Thymus (tissue), 11 donors: ENCODE measurements at regions not wholly inside any gene's neighbourhood (a gene's known extent, or its start where the extent isn't known, plus 50 kb on each side); places are given as distances from the start of the nearest gene placed in this dataset.

Source experiments
- DNase-seq, 9 donors: peaks; one replicate each; pipeline ENCODE4 v3.0.0-alpha.2; 2013; ENCODE audit warnings: low spot score in 9 of 9, low read depth in 6 of 9, missing footprints in 1 of 9
- H3K27ac ChIP-seq, 2 donors: one replicate each; pipeline ENCODE4 v1.5.1; 2013; ENCODE audit warnings: control low read depth in 1 of 2, low read depth in 1 of 2, low read length in 1 of 2, mild to moderate bottlenecking in 1 of 2, moderate library complexity in 1 of 2
- H3K27me3 ChIP-seq, 2 donors: one replicate each; pipeline ENCODE4 v1.5.1; 2013; ENCODE audit warnings: low read length in 1 of 2; ENCODE audit not compliant: control insufficient read depth in 2 of 2, insufficient read depth in 1 of 2
- H3K36me3 ChIP-seq, 2 donors: one replicate each; pipeline ENCODE4 v1.5.1; 2013; ENCODE audit warnings: low read length in 1 of 2, mild to moderate bottlenecking in 1 of 2, moderate library complexity in 1 of 2; ENCODE audit not compliant: control insufficient read depth in 2 of 2, insufficient read depth in 2 of 2
- H3K4me1 ChIP-seq, 2 donors: one replicate each; pipeline ENCODE4 v1.5.1; 2013; ENCODE audit warnings: low read length in 2 of 2; ENCODE audit not compliant: control insufficient read depth in 2 of 2, insufficient read depth in 2 of 2
- H3K4me3 ChIP-seq, 2 donors: one replicate each; pipeline ENCODE4 v1.5.1; 2013; ENCODE audit warnings: low read length in 2 of 2, control low read depth in 1 of 2, mild to moderate bottlenecking in 1 of 2
- H3K9me3 ChIP-seq, 2 donors: one replicate each; pipeline ENCODE4 v1.5.1; 2013; ENCODE audit warnings: low read length in 1 of 2, mild to moderate bottlenecking in 1 of 2; ENCODE audit not compliant: control insufficient read depth in 2 of 2, insufficient read depth in 1 of 2
- WGBS: extraction: QIAGEN DNeasy Blood & Tissue Kit; methylation state at CpG from one replicate; pipeline ENCODE4 v1.1.7; 2013; 5-methylcytosine and 5-hydroxymethylcytosine counted together
- donor health status: healthy.

GRCh38 chr11:112834277-112834755 is 126.9 kb upstream of the NCAM1 start:
- Histone ChIP-seq H3K9me3 (no peaks in the 10 kb centered on the region), H3K27ac (no peak overlapping the region)
- WGBS, result 61% methylated on average over 5 of the region's 5 CpGs

GRCh38 chr11:112835591-112836255 is 125.5 kb upstream of the NCAM1 start:
- no peaks in the 10 kb centered on the region for H3K4me1 ChIP-seq
- no peaks in the 10 kb centered on the region for H3K27me3 ChIP-seq
- H3K27ac ChIP-seq, result no peak overlapping the region
- WGBS, result 90% methylated on average over 13 of the region's 13 CpGs
- H3K9me3 ChIP-seq, result no peaks in the 10 kb centered on the region
- H3K36me3 ChIP-seq, result no peaks in the 10 kb centered on the region
- H3K4me3 ChIP-seq, result no peak overlapping the region
- DNase-seq, result no peak

More at GRCh38 chr11:112834277-112834755, 126.9 kb upstream of the NCAM1 start:
- Histone ChIP-seq H3K27me3 (no peaks in the 10 kb centered on the region), H3K36me3 (no peaks in the 10 kb centered on the region), H3K4me1 (no peaks in the 10 kb centered on the region), H3K4me3 (no peak overlapping the region)
- DNase-seq, result no peak

DNA sequence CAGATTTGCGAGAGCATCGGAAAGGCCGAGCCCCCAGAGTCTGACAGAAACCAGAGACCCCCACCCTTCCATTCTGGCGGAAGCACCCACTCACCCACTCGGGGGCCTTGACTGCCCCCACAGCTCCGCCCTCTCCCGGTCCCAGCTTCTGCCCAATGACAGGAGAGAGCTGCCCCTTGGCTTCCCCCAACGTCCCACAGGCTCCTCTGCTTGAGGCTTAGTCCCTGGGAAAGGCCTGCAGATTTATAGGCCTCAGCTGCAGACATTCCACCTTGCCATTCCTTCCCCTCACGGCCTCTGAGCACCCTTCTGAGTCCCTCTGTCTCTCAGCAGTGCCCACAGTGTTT is 125.0 kb upstream of the NCAM1 start:
- DNase-seq, result no peak
- Histone ChIP-seq H3K4me3 (no peak overlapping the region), H3K36me3 (no peaks in the 10 kb centered on the region), H3K9me3 (no peaks in the 10 kb centered on the region), H3K27ac (no peak overlapping the region), H3K4me1 (no peaks in the 10 kb centered on the region), H3K27me3 (no peaks in the 10 kb centered on the region)
- 89% methylated on average over 9 of the region's 9 CpGs for WGBS

DNA sequence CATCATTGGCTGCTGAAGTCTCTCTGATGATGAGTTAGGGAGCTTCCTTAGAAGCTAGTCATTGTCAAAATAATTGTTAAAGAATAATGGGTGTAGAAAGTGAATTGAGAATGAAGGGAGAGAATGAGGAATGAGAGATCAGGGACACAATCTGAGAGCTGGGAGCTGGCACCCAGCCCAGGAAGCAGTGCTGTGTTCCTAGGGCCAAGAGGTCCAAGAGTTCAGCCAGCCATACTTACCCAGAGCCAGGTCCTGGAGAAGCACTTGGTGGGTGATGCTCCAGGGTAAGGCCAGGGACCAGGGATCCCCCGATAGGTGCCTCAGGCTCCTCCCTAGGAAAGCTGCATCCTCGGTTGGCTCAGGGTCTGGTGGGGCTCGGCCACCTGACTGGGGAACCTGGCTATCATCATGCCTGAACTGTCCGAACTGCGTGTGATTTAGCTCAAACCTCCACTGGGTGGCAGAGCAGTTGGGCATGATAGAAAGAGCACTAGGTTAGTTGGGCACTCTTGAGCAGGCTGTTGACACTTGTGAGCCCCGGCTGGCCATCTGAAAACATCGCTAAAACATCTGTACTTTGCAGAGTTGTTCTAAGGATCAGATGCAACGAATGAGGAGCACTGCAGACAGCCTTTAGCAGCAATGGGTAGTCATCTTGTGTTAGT is 123.9 kb upstream of the NCAM1 start:
- DNase-seq, result no peak

DNA sequence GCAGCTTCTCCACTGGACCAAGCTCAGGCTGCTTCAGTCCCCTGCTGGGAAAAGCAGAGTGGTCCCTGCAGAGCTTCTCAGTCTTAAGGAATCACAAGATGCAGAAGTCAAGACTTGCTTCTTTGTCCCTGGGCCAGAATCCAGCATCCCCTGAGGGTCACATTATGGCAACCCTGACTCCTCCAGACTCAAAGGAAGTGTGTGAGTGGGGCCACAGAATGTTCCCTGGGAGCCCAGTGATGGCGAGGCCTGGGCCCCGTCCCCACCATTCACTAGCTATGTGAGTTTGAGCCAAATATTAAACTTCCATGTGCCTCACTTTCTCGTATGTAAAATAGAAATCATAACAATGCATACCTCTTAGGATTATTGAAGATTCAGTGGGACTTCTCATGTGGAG is 122.2 kb upstream of the NCAM1 start:
- Histone ChIP-seq H3K4me3 (no peak overlapping the region), H3K27ac (no peak overlapping the region), H3K27me3 (no peaks in the 10 kb centered on the region), H3K36me3 (no peaks in the 10 kb centered on the region), H3K4me1 (no peaks in the 10 kb centered on the region), H3K9me3 (no peaks in the 10 kb centered on the region)
- DNase-seq, result no peak
- WGBS, result 94% methylated on average over 3 of the region's 3 CpGs

More for the DNA sequence above, 123.9 kb upstream of the NCAM1 start:
- no peaks in the 10 kb centered on the region for H3K36me3 ChIP-seq
- 85% methylated on average over 8 of the region's 8 CpGs for WGBS
- H3K4me3 ChIP-seq, result no peak overlapping the region
- H3K27me3 ChIP-seq, result no peaks in the 10 kb centered on the region
- H3K4me1 ChIP-seq, result no peaks in the 10 kb centered on the region
- no peaks in the 10 kb centered on the region for H3K9me3 ChIP-seq
- no peak overlapping the region for H3K27ac ChIP-seq

DNA sequence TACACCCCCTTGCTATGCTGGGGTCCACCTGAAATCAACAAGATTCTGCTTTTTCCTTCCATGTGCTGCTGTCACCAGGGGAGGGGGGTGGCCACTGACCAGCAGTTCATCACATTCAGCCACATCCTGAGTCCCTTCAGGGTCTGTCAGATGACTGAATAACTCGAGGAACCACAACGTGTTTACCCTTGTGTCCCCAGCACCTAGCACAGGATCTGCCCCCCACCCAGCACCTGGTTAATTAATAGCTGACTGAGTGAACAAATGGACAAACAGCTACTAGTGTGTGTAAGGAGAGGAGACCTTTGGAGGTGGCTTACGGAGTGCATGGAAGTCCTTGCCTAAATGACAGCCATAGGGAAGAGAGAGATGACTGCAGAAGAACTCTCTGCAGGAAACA is 119.5 kb upstream of the NCAM1 start:
- Histone ChIP-seq H3K27ac (no peak overlapping the region), H3K4me3 (no peak overlapping the region), H3K4me1 (no peaks in the 10 kb centered on the region), H3K9me3 (no peaks in the 10 kb centered on the region), H3K27me3 (no peaks in the 10 kb centered on the region), H3K36me3 (no peaks in the 10 kb centered on the region)
- DNase-seq, result no peak
- 63% methylated on average over 3 of the region's 3 CpGs for WGBS

GRCh38 chr11:112842151-112842550 is 119.1 kb upstream of the NCAM1 start:
- H3K36me3 ChIP-seq, result no peaks in the 10 kb centered on the region

GRCh38 chr11:112844517-112844916 is 116.7 kb upstream of the NCAM1 start:
- no peak overlapping the region for H3K27ac ChIP-seq
- DNase-seq, result no peak
- no peaks in the 10 kb centered on the region for H3K36me3 ChIP-seq
- no peak overlapping the region for H3K4me3 ChIP-seq
- no peaks in the 10 kb centered on the region for H3K9me3 ChIP-seq
- no peaks in the 10 kb centered on the region for H3K27me3 ChIP-seq
- no peaks in the 10 kb centered on the region for H3K4me1 ChIP-seq

More at GRCh38 chr11:112842151-112842550, 119.1 kb upstream of the NCAM1 start:
- no peaks in the 10 kb centered on the region for H3K9me3 ChIP-seq
- no peak overlapping the region for H3K4me3 ChIP-seq
- H3K27me3 ChIP-seq, result no peaks in the 10 kb centered on the region
- 94% methylated on average over 4 of the region's 4 CpGs for WGBS
- DNase-seq, result no peak
- H3K27ac ChIP-seq, result no peak overlapping the region
- H3K4me1 ChIP-seq, result no peaks in the 10 kb centered on the region

DNA sequence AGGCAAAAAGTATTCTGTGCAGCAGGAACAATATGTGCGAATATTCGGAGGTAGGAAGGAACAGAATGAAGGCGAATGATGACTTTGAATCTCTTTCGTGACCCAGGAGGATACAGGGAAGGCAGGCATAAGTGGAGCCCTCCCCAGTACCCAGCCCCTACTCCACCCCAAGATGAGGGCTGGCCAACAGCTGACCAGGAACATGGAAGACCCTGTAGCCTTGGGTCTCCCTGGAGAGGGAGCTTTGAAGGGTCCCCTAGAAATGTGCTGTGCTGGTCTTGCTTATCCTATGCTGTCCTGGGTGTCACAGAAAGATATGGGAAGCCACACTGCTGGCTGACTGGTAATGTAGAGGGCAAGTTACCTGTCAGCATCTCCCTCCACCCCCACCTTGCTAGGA is 113.7 kb upstream of the NCAM1 start:
- H3K36me3 ChIP-seq, result no peaks in the 10 kb centered on the region
- no peak overlapping the region for H3K27ac ChIP-seq
- no peaks in the 10 kb centered on the region for H3K4me1 ChIP-seq
- WGBS, result 98% methylated on average over 4 of the region's 4 CpGs
- H3K27me3 ChIP-seq, result no peaks in the 10 kb centered on the region
- no peaks in the 10 kb centered on the region for H3K9me3 ChIP-seq
- DNase-seq, result no peak
- H3K4me3 ChIP-seq, result no peak overlapping the region
